Right lobe of liver (tissue), 6 donors: ENCODE measurements at regions not wholly inside any gene's neighbourhood (a gene's known extent, or its start where the extent isn't known, plus 50 kb on each side); places are given as distances from the start of the nearest gene placed in this dataset.

Source experiments
- ATAC-seq, 4 donors: fragments of 200-7000 bp; cut with Tn5 transposase; one replicate each; pipeline ENCODE4 v1.9.1; 2020; ENCODE audit warnings: mild to moderate bottlenecking in 4 of 4, moderate library complexity in 4 of 4
- DNase-seq, 3 donors: peaks; one replicate each; pipeline ENCODE4 v3.0.0-alpha.2; 2020
- H3K27ac ChIP-seq, 3 donors: fragments of 200-600 bp; one replicate each; pipeline ENCODE4 v1.8.0; 2022
- H3K27me3 ChIP-seq, 2 donors: fragments of 200-600 bp; one replicate each; pipeline ENCODE4 v1.8.0; 2022
- H3K36me3 ChIP-seq, 4 donors: fragments of 200-600 bp; sonication (generic) in 1 of 4; one replicate each; pipeline versions ENCODE4 v1.5.1 to v1.8.0; 2017 to 2022; ENCODE audit warnings: control low read depth in 1 of 4
- H3K4me1 ChIP-seq, 4 donors: fragments of 200-600 bp; sonication (generic) in 1 of 4; one replicate each; pipeline versions ENCODE4 v1.5.1 to v1.8.0; 2017 to 2022; ENCODE audit warnings: control low read depth in 1 of 4
- H3K4me3 ChIP-seq, 3 donors: fragments of 200-600 bp; one replicate each; pipeline ENCODE4 v1.8.0; 2022
- H3K9me3 ChIP-seq, 4 donors: fragments of 200-600 bp; sonication (generic) in 1 of 4; one replicate each; pipeline versions ENCODE4 v1.5.1 to v1.8.0; 2017 to 2022; ENCODE audit warnings: control low read depth in 1 of 4
- CTCF ChIP-seq, 4 donors: fragments of 200-600 bp in 3 of 4; fragments of 450-650 bp in 1 of 4; IDR thresholded peaks; one replicate each; pipeline versions ENCODE4 v1.5.1 to v1.8.0; 2016 to 2022; ENCODE audit warnings: antibody characterized with exemption in 4 of 4, mild to moderate bottlenecking in 2 of 4
- POLR2A ChIP-seq: fragments of 450-650 bp; IDR thresholded peaks from one replicate; pipeline ENCODE4 v1.6.1; 2017; ENCODE audit warnings: antibody characterized with exemption, mild to moderate bottlenecking
- WGBS: methylation state at CpG from one replicate; pipeline ENCODE4 v1.1.6; 2018; ENCODE audit warnings: low coverage, low lambda C conversion rate; ENCODE audit not compliant: insufficient coverage; ENCODE audit errors: missing lambda C conversion rate; 5-methylcytosine and 5-hydroxymethylcytosine counted together
- intact Hi-C, 2 donors: fragments of 100-400 bp; cut with DNase I; formaldehyde crosslinking; loops; one replicate each; pipeline versions ENCODE4 v1.11.2 to v1.14.1; 2022
- donor health status: DM: no; HTN: yes; CAD: no.
- donor health status: DM: no; HTN: no; CAD: no.
- donor health status: DM: no; HTN: no; CAD: no.
- donor health status: DM: no; HTN: yes; CAD: no.
- donor health status: DM: no; HTN: yes; CAD: no.

GRCh38 chr11:127531167-127531566, 530.6 kb upstream of the KIRREL3 start:
- Histone ChIP-seq H3K36me3 (no peaks in the 10 kb centered on the region), H3K27ac (no peak overlapping the region), H3K4me1 (no peaks in the 10 kb centered on the region), H3K4me3 (no peak overlapping the region), H3K9me3 (no peaks in the 10 kb centered on the region), H3K27me3 (no peaks in the 10 kb centered on the region)
- WGBS = 37% methylated on average over 3 of the region's 3 CpGs
- intact Hi-C loops = no loop called here
- no peak for DNase-seq
- TF ChIP-seq POLR2A (no peak), CTCF (IDR thresholded peaks at IDR 0.05) (no peak)
- no peak for ATAC-seq

GRCh38 chr11:127528297-127528696, 527.7 kb upstream of the KIRREL3 start:
- WGBS = 65% methylated on average over 3 of the region's 3 CpGs
- TF ChIP-seq CTCF (IDR thresholded peaks at IDR 0.05) = no peak
- TF ChIP-seq POLR2A = no peak
- no peak for DNase-seq

DNA sequence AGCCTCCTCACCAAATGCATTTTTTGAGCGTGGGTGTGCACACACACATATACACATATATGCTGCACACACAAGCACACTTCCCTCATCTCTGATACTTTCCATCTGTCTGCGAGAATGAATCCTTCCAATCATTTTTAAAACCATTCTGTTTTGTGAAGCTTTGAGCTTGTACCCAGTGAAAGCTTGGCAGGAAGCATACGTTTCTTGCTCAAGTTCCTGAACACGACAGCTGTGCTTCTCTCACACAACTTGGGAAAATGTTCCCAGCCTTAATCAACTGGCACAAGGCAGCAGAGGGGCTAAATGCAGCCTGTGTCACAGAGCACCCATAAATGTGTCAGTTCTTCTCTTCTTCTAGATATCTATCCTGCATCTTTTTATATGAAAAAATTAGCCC, 524.0 kb upstream of the KIRREL3 start:
- H3K36me3 ChIP-seq = no peaks in the 10 kb centered on the region
- H3K4me3 ChIP-seq = no peak overlapping the region
- DNase-seq (no peak), ATAC-seq (no peak)
- intact Hi-C loops = no loop called here
- H3K9me3 ChIP-seq = no peaks in the 10 kb centered on the region
- TF ChIP-seq CTCF (IDR thresholded peaks at IDR 0.05) (no peak), POLR2A (no peak)
- 39% methylated on average over 3 of the region's 4 CpGs for WGBS
- no peak overlapping the region for H3K27ac ChIP-seq
- H3K27me3 ChIP-seq = no peaks in the 10 kb centered on the region
- H3K4me1 ChIP-seq = no peaks in the 10 kb centered on the region

More at GRCh38 chr11:127528297-127528696, 527.7 kb upstream of the KIRREL3 start:
- intact Hi-C loops = no loop called here
- H3K4me3 ChIP-seq = no peak overlapping the region
- H3K9me3 ChIP-seq = no peaks in the 10 kb centered on the region
- no peaks in the 10 kb centered on the region for H3K4me1 ChIP-seq
- ATAC-seq = no peak
- no peaks in the 10 kb centered on the region for H3K36me3 ChIP-seq
- no peaks in the 10 kb centered on the region for H3K27me3 ChIP-seq
- no peak overlapping the region for H3K27ac ChIP-seq

GRCh38 chr11:127521413-127521812, 520.8 kb upstream of the KIRREL3 start:
- Histone ChIP-seq H3K27ac (no peak overlapping the region), H3K27me3 (no peaks in the 10 kb centered on the region), H3K4me1 (no peaks in the 10 kb centered on the region), H3K9me3 (no peaks in the 10 kb centered on the region), H3K36me3 (no peaks in the 10 kb centered on the region), H3K4me3 (no peak overlapping the region)
- intact Hi-C loops = no loop called here
- ATAC-seq (no peak), DNase-seq (no peak)
- WGBS = 57% methylated on average over 2 of the region's 2 CpGs
- TF ChIP-seq POLR2A = no peak

DNA sequence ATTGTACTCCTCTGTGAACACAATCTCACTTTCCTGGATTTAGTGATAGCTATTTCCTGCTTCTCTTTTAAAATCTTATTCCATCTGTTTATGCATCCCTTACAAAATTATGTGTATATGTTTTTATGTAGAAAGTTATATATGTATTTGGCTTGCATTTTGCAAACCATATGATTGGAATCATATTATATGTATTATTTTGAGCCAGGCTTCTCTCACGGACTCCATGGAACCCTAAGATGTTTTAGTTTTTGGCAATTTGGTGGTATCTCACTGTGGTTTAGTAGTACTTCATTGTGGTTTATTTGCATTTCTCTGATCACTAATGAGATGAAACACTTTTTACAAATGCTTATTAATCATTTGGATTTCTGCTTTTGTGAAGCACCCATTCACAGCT, 507.3 kb upstream of the KIRREL3 start:
- Histone ChIP-seq H3K36me3 (no peaks in the 10 kb centered on the region), H3K4me3 (no peak overlapping the region), H3K9me3 (no peaks in the 10 kb centered on the region), H3K27me3 (no peaks in the 10 kb centered on the region), H3K27ac (no peak overlapping the region), H3K4me1 (no peaks in the 10 kb centered on the region)
- no peak for TF ChIP-seq CTCF (IDR thresholded peaks at IDR 0.05)
- TF ChIP-seq POLR2A = no peak
- ATAC-seq (no peak), DNase-seq (no peak)
- intact Hi-C loops = no loop called here
- WGBS = 50% methylated on average over 1 of the region's 1 CpG
